ENCODE measurements at regions not wholly inside any gene's neighbourhood (a gene's known extent, or its start where the extent isn't known, plus 50 kb on each side); places are given as distances from the start of the nearest gene placed in this dataset.
"Not testable (repeated sequence)": the region's sequence is repeated elsewhere in the genome, so short reads cannot be mapped to it uniquely, and the experiment has no call there.

- no peak for DNase-seq
Measured at GRCh38 chr15:35980719-35981118, 434.8 kb upstream of the DPH6 start.

- peak; percentile 86 to 96 (median 89) for DNase-seq
Measured at GRCh38 chr15:35986191-35986721, 440.3 kb upstream of the DPH6 start.

GRCh38 chr15:35987056-35987455 is 441.1 kb upstream of the DPH6 start:
- peak in 2 of 3 donors; percentile 9 to 11 for DNase-seq

GRCh38 chr15:35991386-35991785 is 445.4 kb upstream of the DPH6 start:
- no peak for DNase-seq

GRCh38 chr15:35992791-35993190 is 446.8 kb upstream of the DPH6 start:
- DNase-seq, result no peak

- no peak for DNase-seq
Measured at GRCh38 chr15:35993196-35993595, 447.2 kb upstream of the DPH6 start.

- no peak for DNase-seq
Measured at GRCh38 chr15:35994876-35995275, 448.9 kb upstream of the DPH6 start.

- DNase-seq, result no peak
Measured at GRCh38 chr15:35998663-35999602, 453.0 kb upstream of the DPH6 start.

GRCh38 chr15:36004891-36005490 is 459.0 kb upstream of the DPH6 start:
- no peak for DNase-seq

- DNase-seq, result no peak
Measured at GRCh38 chr15:36005542-36005941, 459.6 kb upstream of the DPH6 start.

- DNase-seq, result no peak
Measured at GRCh38 chr15:36007699-36008098, 461.7 kb upstream of the DPH6 start.

- DNase-seq, result no peak
Measured at GRCh38 chr15:36008719-36009118, 462.8 kb upstream of the DPH6 start.

- no peak for DNase-seq
Measured at GRCh38 chr15:36024031-36024688, 478.2 kb upstream of the DPH6 start.

- DNase-seq, result no peak
Measured at GRCh38 chr15:36026627-36027283, 480.8 kb upstream of the DPH6 start.

- DNase-seq, result peak in 2 of 3 donors; percentile 19 to 91
Measured at GRCh38 chr15:36029606-36030210, 483.7 kb upstream of the DPH6 start.

- DNase-seq, result no peak
Measured at GRCh38 chr15:36039996-36040572, 494.1 kb upstream of the DPH6 start.

- DNase-seq, result not testable (repeated sequence)
Measured at GRCh38 chr15:36047018-36047716, 501.2 kb upstream of the DPH6 start.

GRCh38 chr15:36050899-36051298 is 504.9 kb upstream of the DPH6 start:
- DNase-seq, result no peak

- DNase-seq, result not testable (repeated sequence)
Measured at GRCh38 chr15:36052641-36053040, 506.7 kb upstream of the DPH6 start.

- DNase-seq, result no peak
Measured at GRCh38 chr15:36053746-36054145, 507.8 kb upstream of the DPH6 start.

Measured in muscle of back (tissue), 3 donors.